ENCODE measurements at regions not wholly inside any gene's neighbourhood (a gene's known extent, or its start where the extent isn't known, plus 50 kb on each side); places are given as distances from the start of the nearest gene placed in this dataset.

DNA sequence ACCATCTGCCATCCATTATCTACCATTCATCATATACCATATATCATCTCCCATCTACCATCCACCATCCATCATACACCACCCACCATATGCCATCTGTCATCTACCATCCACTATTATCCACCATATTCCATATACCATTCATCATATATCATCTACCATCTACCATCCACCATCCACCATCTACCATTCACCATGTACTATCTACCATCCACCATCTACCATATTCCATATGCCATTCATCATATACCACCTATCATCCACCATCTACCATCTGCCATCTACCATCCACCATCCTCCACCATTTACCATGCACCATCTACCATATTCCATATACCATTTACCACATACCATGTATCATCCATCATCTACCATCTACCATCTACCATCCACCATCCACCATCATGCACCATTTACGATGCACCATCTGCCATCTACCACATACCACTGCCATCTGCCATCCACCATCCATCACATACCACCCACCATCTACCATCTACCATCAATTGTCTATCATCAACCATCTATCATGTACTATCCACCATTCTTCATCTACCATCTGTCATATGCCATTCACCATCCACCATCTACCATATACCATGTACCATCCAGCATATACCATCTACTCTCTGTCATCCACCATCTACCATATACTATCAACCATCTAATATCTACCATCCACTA lies 50.6 kb upstream of the RAB4A start:
- ChIA-PET POLR2A (ENCODE audit: low non-redundant PET) (no interaction called here), CTCF (no interaction called here)
- intact Hi-C loops (cut with micrococcal nuclease; ENCODE audit: unreplicated experiment), result loop anchor here (10.0 kb wide), 1 partner anchor 536 kb away; no protein-coding TSS in a partner anchor
- Histone ChIP-seq H3K27me3 (replicated peaks; ENCODE audit: insufficient read depth, low read depth, low read length, poor library complexity) (no peaks in the 10 kb centered on the region), H3K36me3 (ENCODE audit: insufficient read depth, low read length, poor library complexity, severe bottlenecking) (no peaks in the 10 kb centered on the region), H3K4me3 (ENCODE audit: low read depth, low read length, poor library complexity, severe bottlenecking) (no peak overlapping the region), H3K9me3 (ENCODE audit: low read depth, low read length, poor library complexity, severe bottlenecking) (no peaks in the 10 kb centered on the region), H3K27ac (ENCODE audit: low read depth, low read length, poor library complexity, severe bottlenecking) (no peak overlapping the region), H3K4me1 (ENCODE audit: insufficient read depth, low read length, poor library complexity, severe bottlenecking) (no peaks in the 10 kb centered on the region)
- TF ChIP-seq EZH2 (IDR thresholded peaks at IDR 0.05; ENCODE audit: borderline replicate concordance, low read depth, low read length, poor library complexity, severe bottlenecking) (no peak), CTCF (conservative IDR thresholded peaks at IDR 0.05; ENCODE audit: low read depth, low read length) (no peak)
- BruUV-seq (replicated peaks), result no TSS peak
- no peak for DNase-seq (ENCODE audit: low spot score)

DNA sequence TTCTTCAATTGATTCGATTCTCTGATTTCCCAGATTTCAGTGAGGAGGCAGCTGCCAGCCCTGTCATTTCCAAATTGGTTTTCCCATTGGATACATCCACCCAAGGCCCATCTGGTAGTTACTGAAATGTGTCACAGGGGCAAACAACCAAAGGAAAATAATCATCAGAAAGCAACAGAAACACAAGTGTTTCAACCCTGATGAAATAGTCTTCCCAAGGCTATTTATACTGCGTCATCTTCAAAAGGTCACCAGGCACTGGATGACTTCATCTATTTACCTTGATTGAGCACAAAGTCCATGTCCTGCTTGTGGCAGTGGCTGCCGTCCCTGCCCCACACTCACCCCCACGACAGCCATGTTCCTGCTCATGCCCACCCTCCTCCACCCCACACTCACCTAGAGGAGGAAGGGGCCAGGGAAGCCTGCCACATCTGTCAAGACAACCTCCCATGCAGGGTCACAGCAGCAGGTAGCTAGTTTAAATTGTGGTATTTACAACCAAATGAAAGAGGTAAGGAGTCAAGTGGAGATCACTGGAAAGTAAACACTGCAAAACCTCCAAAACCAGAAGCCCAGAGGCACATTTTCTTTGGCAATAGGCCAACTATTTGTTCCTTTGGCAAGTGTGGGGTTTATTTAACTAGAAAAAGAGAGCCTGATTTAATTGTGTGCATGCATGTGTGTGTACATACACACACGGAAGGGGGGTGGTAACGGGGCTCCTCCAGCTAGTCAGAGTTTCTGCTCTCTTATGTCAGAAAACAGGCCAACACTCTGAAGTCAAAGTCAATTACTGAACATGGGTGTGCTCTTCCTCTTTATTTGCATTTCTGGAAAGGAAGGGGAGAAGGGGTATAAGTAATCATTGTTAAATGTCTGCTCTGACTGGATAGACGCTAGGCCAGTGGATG lies 49.5 kb upstream of the RAB4A start:
- DNase-seq (ENCODE audit: low spot score), result no peak
- intact Hi-C loops (cut with micrococcal nuclease; ENCODE audit: unreplicated experiment), result loop anchor here (10.0 kb wide), 1 partner anchor 537 kb away; no protein-coding TSS in a partner anchor
- ChIA-PET CTCF (interaction anchor here (0.6 kb wide), 1 partner anchor 789 kb away, joined by 3 read pairs; no protein-coding TSS in a partner anchor), POLR2A (ENCODE audit: low non-redundant PET) (no interaction called here)
- no peak for TF ChIP-seq CTCF (conservative IDR thresholded peaks at IDR 0.05; ENCODE audit: low read depth, low read length)
- no peak for TF ChIP-seq EZH2 (IDR thresholded peaks at IDR 0.05; ENCODE audit: borderline replicate concordance, low read depth, low read length, poor library complexity, severe bottlenecking)
- no peaks in the 10 kb centered on the region for H3K9me3 ChIP-seq (ENCODE audit: low read depth, low read length, poor library complexity, severe bottlenecking)
- no peak overlapping the region for H3K4me3 ChIP-seq (ENCODE audit: low read depth, low read length, poor library complexity, severe bottlenecking)
- no peaks in the 10 kb centered on the region for H3K4me1 ChIP-seq (ENCODE audit: insufficient read depth, low read length, poor library complexity, severe bottlenecking)
- no peaks in the 10 kb centered on the region for H3K36me3 ChIP-seq (ENCODE audit: insufficient read depth, low read length, poor library complexity, severe bottlenecking)
- no TSS peak for BruUV-seq (replicated peaks)
- H3K27ac ChIP-seq (ENCODE audit: low read depth, low read length, poor library complexity, severe bottlenecking), result no peak overlapping the region
- no peaks in the 10 kb centered on the region for H3K27me3 ChIP-seq (replicated peaks; ENCODE audit: insufficient read depth, low read depth, low read length, poor library complexity)
